Loucy (cell line): ENCODE measurements at regions not wholly inside any gene's neighbourhood (a gene's known extent, or its start where the extent isn't known, plus 50 kb on each side); places are given as distances from the start of the nearest gene placed in this dataset.
A peak's percentile ranks its signal among the peaks of the same experiment; 100 is the strongest.

ENCODE experiments used
- H2AFZ ChIP-seq: fragments of 200-600 bp; sonication (generic); 2 replicates; pipeline ENCODE4 v1.6.0; 2016; ENCODE audit warnings: antibody characterized with exemption, mild to moderate bottlenecking, low read length, moderate library complexity
- H3F3A ChIP-seq: fragments of 200-600 bp; 2 replicates; pipeline ENCODE4 v1.6.0; 2016; ENCODE audit warnings: antibody characterized with exemption, low read depth, mild to moderate bottlenecking
- H3K27me3 ChIP-seq: fragments of 200-600 bp; sonication (generic); 2 replicates; pipeline ENCODE4 v1.6.1; 2014; ENCODE audit warnings: low read length, mild to moderate bottlenecking; ENCODE audit not compliant: insufficient read depth, poor library complexity, severe bottlenecking
- H3K36me3 ChIP-seq: fragments of 200-600 bp; sonication (generic); 2 replicates; pipeline ENCODE4 v1.6.1; 2016; ENCODE audit warnings: low read length; ENCODE audit not compliant: insufficient read depth
- H3K4me1 ChIP-seq: fragments of 200-600 bp; sonication (generic); 2 replicates; pipeline ENCODE4 v1.5.1; 2014; ENCODE audit warnings: low read length, mild to moderate bottlenecking; ENCODE audit not compliant: insufficient read depth, poor library complexity, severe bottlenecking
- H3K4me2 ChIP-seq: fragments of 200-600 bp; sonication (generic); 2 replicates; pipeline ENCODE4 v1.6.0; 2014; ENCODE audit warnings: antibody characterized with exemption, low read length, low read depth, mild to moderate bottlenecking; ENCODE audit not compliant: poor library complexity, severe bottlenecking
- H3K4me3 ChIP-seq: fragments of 200-600 bp; sonication (generic); 2 replicates; pipeline ENCODE4 v1.5.1; 2014; ENCODE audit warnings: low read length, mild to moderate bottlenecking, mixed read lengths; ENCODE audit not compliant: poor library complexity, severe bottlenecking
- H3K79me2 ChIP-seq: fragments of 200-600 bp; sonication (generic); 2 replicates; pipeline ENCODE4 v1.6.1; 2014; ENCODE audit warnings: low read length; ENCODE audit not compliant: insufficient read depth
- H3K9ac ChIP-seq: fragments of 200-600 bp; sonication (generic); 2 replicates; pipeline ENCODE4 v1.6.0; 2014; ENCODE audit warnings: mild to moderate bottlenecking, low read depth, low read length, moderate library complexity; ENCODE audit not compliant: poor library complexity, severe bottlenecking
- H3K9me2 ChIP-seq: fragments of 200-600 bp; sonication (generic); replicated peaks from 2 replicates; pipeline ENCODE4 v1.6.1; 2016; ENCODE audit warnings: low read depth, low read length, mixed read lengths
- H3K9me3 ChIP-seq: fragments of 200-600 bp; sonication (generic); 2 replicates; pipeline ENCODE4 v1.6.1; 2014; ENCODE audit warnings: mild to moderate bottlenecking, antibody characterized with exemption, low read length, low read depth; ENCODE audit not compliant: insufficient read depth
- H4K20me1 ChIP-seq: fragments of 200-600 bp; sonication (generic); 2 replicates; pipeline ENCODE4 v1.6.0; 2014; ENCODE audit warnings: antibody characterized with exemption, low read length, mild to moderate bottlenecking; ENCODE audit not compliant: insufficient read depth, poor library complexity, severe bottlenecking
- EZH2phosphoT487 ChIP-seq: fragments of 200-600 bp; IDR thresholded peaks from 2 replicates; pipeline ENCODE4 v1.6.1; 2018; ENCODE audit warnings: antibody characterized with exemption, mild to moderate bottlenecking, moderate library complexity, borderline replicate concordance
- TF ChIP-seq, protein P1 (sequence below): fragments of 200-600 bp; sonication (generic); conservative IDR thresholded peaks from 2 replicates; pipeline ENCODE4 v1.5.1; 2014; ENCODE audit warnings: mild to moderate bottlenecking, antibody characterized with exemption, low read length

GRCh38 chr6:14707276-14707675, 538.6 kb upstream of the JARID2 start:
- Histone ChIP-seq H3K4me3 (no peak overlapping the region), H3K36me3 (no peaks in the 10 kb centered on the region), H3K27me3 (no peaks in the 10 kb centered on the region), H3K9me2 (no peaks in the 10 kb centered on the region), H3F3A (no peaks in the 10 kb centered on the region), H4K20me1 (no peaks in the 10 kb centered on the region), H3K9ac (peak overlapping the region; percentile 13), H3K79me2 (no peaks in the 10 kb centered on the region), H3K4me2 (no peak overlapping the region), H3K9me3 (no peaks in the 10 kb centered on the region), H3K4me1 (peaks cover 77% of the 10 kb centered on the region), H2AFZ (peak overlapping the region; percentile 42; the same call in 1 of the 2 replicates)
- TF ChIP-seq EZH2phosphoT487: no peak
- TF ChIP-seq, protein P1, sequence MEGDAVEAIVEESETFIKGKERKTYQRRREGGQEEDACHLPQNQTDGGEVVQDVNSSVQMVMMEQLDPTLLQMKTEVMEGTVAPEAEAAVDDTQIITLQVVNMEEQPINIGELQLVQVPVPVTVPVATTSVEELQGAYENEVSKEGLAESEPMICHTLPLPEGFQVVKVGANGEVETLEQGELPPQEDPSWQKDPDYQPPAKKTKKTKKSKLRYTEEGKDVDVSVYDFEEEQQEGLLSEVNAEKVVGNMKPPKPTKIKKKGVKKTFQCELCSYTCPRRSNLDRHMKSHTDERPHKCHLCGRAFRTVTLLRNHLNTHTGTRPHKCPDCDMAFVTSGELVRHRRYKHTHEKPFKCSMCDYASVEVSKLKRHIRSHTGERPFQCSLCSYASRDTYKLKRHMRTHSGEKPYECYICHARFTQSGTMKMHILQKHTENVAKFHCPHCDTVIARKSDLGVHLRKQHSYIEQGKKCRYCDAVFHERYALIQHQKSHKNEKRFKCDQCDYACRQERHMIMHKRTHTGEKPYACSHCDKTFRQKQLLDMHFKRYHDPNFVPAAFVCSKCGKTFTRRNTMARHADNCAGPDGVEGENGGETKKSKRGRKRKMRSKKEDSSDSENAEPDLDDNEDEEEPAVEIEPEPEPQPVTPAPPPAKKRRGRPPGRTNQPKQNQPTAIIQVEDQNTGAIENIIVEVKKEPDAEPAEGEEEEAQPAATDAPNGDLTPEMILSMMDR: no peak

GRCh38 chr6:14707971-14708465, 537.9 kb upstream of the JARID2 start:
- Histone ChIP-seq H3K4me2 (no peak overlapping the region), H3K4me3 (no peak overlapping the region)
- TF ChIP-seq, protein P1: no peak
- TF ChIP-seq EZH2phosphoT487: no peak

GRCh38 chr6:14709066-14709670, 536.7 kb upstream of the JARID2 start:
- H2AFZ ChIP-seq: 0 out of 2 replicates have a peak overlapping the region, but pooled peaks have one; percentile 13
- no peaks in the 10 kb centered on the region for H4K20me1 ChIP-seq
- H3F3A ChIP-seq: no peaks in the 10 kb centered on the region
- TF ChIP-seq, protein P1: no peak
- no peak for TF ChIP-seq EZH2phosphoT487
- peaks cover 85% of the 10 kb centered on the region for H3K4me1 ChIP-seq
- H3K9me3 ChIP-seq: no peaks in the 10 kb centered on the region
- no peaks in the 10 kb centered on the region for H3K27me3 ChIP-seq
- H3K4me2 ChIP-seq: no peak overlapping the region
- H3K9ac ChIP-seq: peak overlapping the region; percentile 68
- no peaks in the 10 kb centered on the region for H3K79me2 ChIP-seq
- H3K36me3 ChIP-seq: no peaks in the 10 kb centered on the region
- H3K4me3 ChIP-seq: no peak overlapping the region
- no peaks in the 10 kb centered on the region for H3K9me2 ChIP-seq

More at GRCh38 chr6:14707971-14708465, 537.9 kb upstream of the JARID2 start:
- Histone ChIP-seq H2AFZ (no peak overlapping the region), H3K9me3 (no peaks in the 10 kb centered on the region), H3K4me1 (peaks cover 82% of the 10 kb centered on the region), H3K36me3 (no peaks in the 10 kb centered on the region), H3K9ac (peak overlapping the region; percentile 13), H3K9me2 (no peaks in the 10 kb centered on the region), H3K27me3 (no peaks in the 10 kb centered on the region), H3K79me2 (no peaks in the 10 kb centered on the region), H3F3A (no peaks in the 10 kb centered on the region), H4K20me1 (no peaks in the 10 kb centered on the region)
